Neural cell (in vitro differentiated cells): ENCODE measurements at regions not wholly inside any gene's neighbourhood (a gene's known extent, or its start where the extent isn't known, plus 50 kb on each side); places are given as distances from the start of the nearest gene placed in this dataset.

Experiments
- H2AFZ ChIP-seq: fragments of 200-600, 300-800 bp; sonication (generic), shearing (Covaris generic); 2 replicates; pipeline ENCODE4 v1.6.0; 2014; ENCODE audit warnings: low read depth, mild to moderate bottlenecking, antibody characterized with exemption, low read length, moderate library complexity
- H3F3A ChIP-seq: fragments of 200-600 bp; shearing (Covaris generic); 2 replicates; pipeline ENCODE4 v1.6.1; 2016; ENCODE audit warnings: mild to moderate bottlenecking, moderate library complexity, mixed read lengths, antibody characterized with exemption, low read length; ENCODE audit not compliant: insufficient read depth, poor library complexity, severe bottlenecking
- H3K27ac ChIP-seq: fragments of 200-600, 300-800 bp; sonication (generic), shearing (Covaris generic); 2 replicates; pipeline ENCODE4 v1.5.1; 2014; ENCODE audit warnings: mild to moderate bottlenecking, low read length, moderate library complexity
- H3K27me3 ChIP-seq: fragments of 300-800, 200-600 bp; sonication (generic), shearing (Covaris generic); 2 replicates; pipeline ENCODE4 v1.6.0; 2014; ENCODE audit warnings: mild to moderate bottlenecking, low read depth, low read length, moderate library complexity; ENCODE audit not compliant: insufficient read depth
- H3K36me3 ChIP-seq: fragments of 300-800, 200-600 bp; sonication (generic), shearing (Covaris generic); 2 replicates; pipeline ENCODE4 v1.5.1; 2014; ENCODE audit warnings: mild to moderate bottlenecking, antibody characterized with exemption, low read length, moderate library complexity; ENCODE audit not compliant: insufficient read depth
- H3K4me2 ChIP-seq: fragments of 300-800, 200-600 bp; sonication (generic), shearing (Covaris generic); 2 replicates; pipeline ENCODE4 v1.6.0; 2014; ENCODE audit warnings: mild to moderate bottlenecking, low read length
- H3K4me3 ChIP-seq: fragments of 300-800, 200-600 bp; sonication (generic), shearing (Covaris generic); 2 replicates; pipeline ENCODE4 v1.5.1; 2014; ENCODE audit warnings: mild to moderate bottlenecking, low read length, moderate library complexity
- H3K79me2 ChIP-seq: fragments of 200-600 bp; shearing (Covaris generic); replicated peaks from 2 replicates; pipeline ENCODE4 v1.6.0; 2014; ENCODE audit warnings: mild to moderate bottlenecking, low read length, moderate library complexity; ENCODE audit not compliant: insufficient read depth
- H3K9ac ChIP-seq: fragments of 300-800, 200-600 bp; sonication (generic), shearing (Covaris generic); 2 replicates; pipeline ENCODE4 v1.6.1; 2016; ENCODE audit warnings: mild to moderate bottlenecking, low read length, mixed read lengths
- H3K9me2 ChIP-seq: fragments of 200-600 bp; shearing (Covaris generic); 2 replicates; pipeline ENCODE4 v1.6.1; 2016; ENCODE audit warnings: mild to moderate bottlenecking, low read length, mixed read lengths; ENCODE audit not compliant: insufficient read depth
- H3K9me3 ChIP-seq: fragments of 200-600, 300-800 bp; sonication (generic), shearing (Covaris generic); 2 replicates; pipeline ENCODE4 v1.6.1; 2016; ENCODE audit warnings: mild to moderate bottlenecking, mixed run types, low read length, moderate library complexity, mixed read lengths
- H4K20me1 ChIP-seq: fragments of 200-600 bp; shearing (Covaris generic); 2 replicates; pipeline ENCODE4 v1.6.1; 2016; ENCODE audit warnings: mild to moderate bottlenecking, mixed run types; ENCODE audit not compliant: insufficient read depth
- CTCF ChIP-seq: fragments of 450-650 bp; IDR thresholded peaks from 2 replicates; pipeline ENCODE4 v1.5.1; 2014; ENCODE audit warnings: antibody characterized with exemption, mild to moderate bottlenecking, moderate library complexity; ENCODE audit not compliant: poor library complexity, severe bottlenecking
- EP300 ChIP-seq: fragments of 450-650 bp; conservative IDR thresholded peaks from 2 replicates; pipeline ENCODE4 v1.6.1; 2014; ENCODE audit warnings: antibody characterized with exemption, mild to moderate bottlenecking, moderate library complexity; ENCODE audit not compliant: poor library complexity, severe bottlenecking
- EZH2 ChIP-seq: fragments of 200-600, 300-800 bp; shearing (Covaris generic), sonication (generic); IDR thresholded peaks from 2 replicates; pipeline ENCODE4 v1.6.1; 2014; ENCODE audit warnings: antibody characterized with exemption, low read length, borderline replicate concordance, mild to moderate bottlenecking; ENCODE audit not compliant: insufficient read depth, poor library complexity, severe bottlenecking
- MXI1 ChIP-seq: fragments of 450-650 bp; conservative IDR thresholded peaks from 2 replicates; pipeline ENCODE4 v1.6.1; 2014; ENCODE audit warnings: antibody characterized with exemption, mild to moderate bottlenecking; ENCODE audit not compliant: poor library complexity, severe bottlenecking
- POLR2AphosphoS5 ChIP-seq: IDR thresholded peaks from 2 replicates; pipeline ENCODE4 v1.6.1; 2012
- RAD21 ChIP-seq: fragments of 450-650 bp; conservative IDR thresholded peaks from 2 replicates; pipeline ENCODE4 v1.6.1; 2014; ENCODE audit warnings: antibody characterized with exemption, mild to moderate bottlenecking, moderate library complexity
- REST ChIP-seq: IDR thresholded peaks from 2 replicates; pipeline ENCODE4 v1.6.1; 2012; ENCODE audit warnings: borderline replicate concordance
- SMC3 ChIP-seq: fragments of 450-650 bp; conservative IDR thresholded peaks from 2 replicates; pipeline ENCODE4 v1.6.1; 2014; ENCODE audit warnings: antibody characterized with exemption, mild to moderate bottlenecking, moderate library complexity; ENCODE audit not compliant: poor library complexity
- TAF1 ChIP-seq: IDR thresholded peaks from 2 replicates; pipeline ENCODE4 v1.6.1; 2012; ENCODE audit warnings: low read depth

GRCh38 chr18:75805265-75805664 is 377.8 kb upstream of the SMIM21 start:
- Histone ChIP-seq H3K9me3 (no peaks in the 10 kb centered on the region), H3K27me3 (no peaks in the 10 kb centered on the region), H3K27ac (no peak overlapping the region), H3K9me2 (no peaks in the 10 kb centered on the region), H3K9ac (no peak overlapping the region), H3F3A (no peaks in the 10 kb centered on the region), H2AFZ (no peak overlapping the region), H3K4me3 (no peak overlapping the region), H4K20me1 (no peaks in the 10 kb centered on the region), H3K36me3 (no peaks in the 10 kb centered on the region), H3K79me2 (no peaks in the 10 kb centered on the region), H3K4me2 (no peak overlapping the region)
- TF ChIP-seq POLR2AphosphoS5, result no peak
- no peak for TF ChIP-seq EP300
- TF ChIP-seq MXI1, result no peak
- TF ChIP-seq REST, result no peak
- TF ChIP-seq CTCF, result no peak
- no peak for TF ChIP-seq TAF1
- TF ChIP-seq RAD21, result no peak
- TF ChIP-seq EZH2, result no peak
- no peak for TF ChIP-seq SMC3

- Histone ChIP-seq H4K20me1 (no peaks in the 10 kb centered on the region), H2AFZ (no peak overlapping the region), H3K9me2 (no peaks in the 10 kb centered on the region), H3K79me2 (no peaks in the 10 kb centered on the region), H3K9ac (no peak overlapping the region), H3K9me3 (no peaks in the 10 kb centered on the region), H3K4me3 (no peak overlapping the region), H3K36me3 (no peaks in the 10 kb centered on the region), H3K27me3 (no peaks in the 10 kb centered on the region), H3F3A (no peaks in the 10 kb centered on the region), H3K4me2 (no peak overlapping the region), H3K27ac (no peak overlapping the region)
- TF ChIP-seq TAF1 (no peak), SMC3 (no peak), EP300 (no peak), REST (no peak)
These were observed 375.2 kb upstream of the SMIM21 start for GRCh38 chr18:75802681-75803080.
